Gastroesophageal sphincter (tissue), 4 donors: ENCODE measurements at regions not wholly inside any gene's neighbourhood (a gene's known extent, or its start where the extent isn't known, plus 50 kb on each side); places are given as distances from the start of the nearest gene placed in this dataset.

ENCODE experiments used
- ATAC-seq: fragments of 150-250 bp; one replicate; pipeline ENCODE4 v1.9.1; 2016; ENCODE audit warnings: mild to moderate bottlenecking, moderate library complexity
- H3K27ac ChIP-seq, 4 donors: fragments of 200-600 bp; sonication (generic) in 3 of 4; 1 replicate in 3 of 4; 2 replicates in 1 of 4; pipeline ENCODE4 v1.5.1; 2016 to 2019
- H3K27me3 ChIP-seq: fragments of 200-600 bp; sonication (generic); one replicate; pipeline ENCODE4 v1.5.1; 2019
- H3K36me3 ChIP-seq, 2 donors: fragments of 200-600 bp; sonication (generic); one replicate each; pipeline ENCODE4 v1.5.1; 2019; ENCODE audit warnings: control low read depth in 1 of 2
- H3K4me1 ChIP-seq, 3 donors: fragments of 200-600 bp; sonication (generic); 1 replicate in 2 of 3; 2 replicates in 1 of 3; pipeline ENCODE4 v1.5.1; 2016 to 2019; ENCODE audit warnings: control low read depth in 2 of 3
- H3K4me3 ChIP-seq, 2 donors: fragments of 200-600 bp; sonication (generic); one replicate each; pipeline ENCODE4 v1.5.1; 2019; ENCODE audit warnings: mild to moderate bottlenecking in 1 of 2, moderate library complexity in 1 of 2
- H3K9me3 ChIP-seq, 3 donors: fragments of 200-600 bp; sonication (generic); one replicate each; pipeline ENCODE4 v1.5.1; 2017 to 2019; ENCODE audit warnings: control low read depth in 2 of 3
- CTCF ChIP-seq, 4 experiments: fragments of 200-600 bp in 2 of 4; fragments of 450-650 bp in 2 of 4; sonication (generic) in 1 of 4; IDR thresholded peaks; one replicate each; pipeline ENCODE4 v1.5.1; 2017 to 2019; ENCODE audit warnings: antibody characterized with exemption in 4 of 4, mild to moderate bottlenecking in 2 of 4, moderate library complexity in 2 of 4
- EP300 ChIP-seq: sonication (generic); formaldehyde crosslinking; IDR thresholded peaks from one replicate; pipeline ENCODE4 v1.6.1; 2017; ENCODE audit warnings: antibody characterized with exemption, mild to moderate bottlenecking
- POLR2A ChIP-seq, 2 donors: fragments of 450-650 bp; IDR thresholded peaks; one replicate each; pipeline ENCODE4 v1.6.1; 2017; ENCODE audit warnings: antibody characterized with exemption in 2 of 2, mild to moderate bottlenecking in 2 of 2, moderate library complexity in 1 of 2
- POLR2AphosphoS5 ChIP-seq: sonication (generic); formaldehyde crosslinking; IDR thresholded peaks from one replicate; pipeline ENCODE4 v1.6.1; 2017; ENCODE audit warnings: antibody characterized with exemption
- WGBS, 2 donors: methylation state at CpG; one replicate each; pipeline ENCODE4 v1.1.5; 2018; ENCODE audit warnings: low coverage in 1 of 2; 5-methylcytosine and 5-hydroxymethylcytosine counted together

- 97 to 100% methylated on average over 2 of the region's 2 CpGs for WGBS, 2 donors
- H3K9me3 ChIP-seq = no peaks in the 10 kb centered on the region
- TF ChIP-seq POLR2AphosphoS5 (no peak), POLR2A (IDR thresholded peaks at IDR 0.05) (no peak), CTCF (IDR thresholded peaks at IDR 0.05) (no peak), EP300 (no peak)
Measured at GRCh38 chr15:53847745-53848144, 88.3 kb upstream of the WDR72 start.

GRCh38 chr15:53844634-53845033, 85.2 kb upstream of the WDR72 start:
- 53 to 69% methylated on average over 2 of the region's 2 CpGs for WGBS, 2 donors
- no peaks in the 10 kb centered on the region for H3K27me3 ChIP-seq
- H3K27ac ChIP-seq = no peak overlapping the region
- H3K36me3 ChIP-seq = no peaks in the 10 kb centered on the region
- ATAC-seq = no peak
- no peaks in the 10 kb centered on the region for H3K4me1 ChIP-seq
- no peak overlapping the region for H3K4me3 ChIP-seq
- TF ChIP-seq CTCF (IDR thresholded peaks at IDR 0.05) (no peak), POLR2AphosphoS5 (no peak)
- H3K9me3 ChIP-seq = no peaks in the 10 kb centered on the region

More at GRCh38 chr15:53847745-53848144, 88.3 kb upstream of the WDR72 start:
- ATAC-seq = no peak
- H3K36me3 ChIP-seq = no peaks in the 10 kb centered on the region
- H3K4me1 ChIP-seq = no peaks in the 10 kb centered on the region
- no peak overlapping the region for H3K27ac ChIP-seq
- no peak overlapping the region for H3K4me3 ChIP-seq
- H3K27me3 ChIP-seq = no peaks in the 10 kb centered on the region

- no peak for ATAC-seq
Measured at GRCh38 chr15:53843869-53844569, 84.6 kb upstream of the WDR72 start.

DNA sequence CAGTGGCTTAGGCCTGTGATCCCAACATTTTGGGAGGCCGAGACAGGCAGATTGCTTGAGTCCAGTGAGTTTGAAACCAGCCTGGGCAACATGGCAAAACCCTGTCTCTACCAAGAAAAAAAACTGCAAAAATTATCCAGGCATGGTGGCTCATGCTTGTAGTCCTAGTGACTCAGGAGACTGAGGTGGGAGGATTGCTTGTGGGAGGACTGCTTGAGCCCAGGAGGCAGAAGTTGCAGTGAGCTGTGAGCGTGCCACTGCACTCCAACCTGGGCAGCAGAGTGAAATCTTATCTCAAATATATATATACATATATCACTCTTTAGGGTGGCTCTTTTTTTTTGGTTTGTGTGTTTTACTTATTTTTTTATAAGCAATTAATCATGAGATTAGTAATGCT, 83.7 kb upstream of the WDR72 start:
- H3K27me3 ChIP-seq = no peaks in the 10 kb centered on the region
- H3K4me3 ChIP-seq = no peak overlapping the region
- no peaks in the 10 kb centered on the region for H3K9me3 ChIP-seq
- WGBS, 2 donors = 94 to 100% methylated on average over 2 of the region's 2 CpGs
- H3K36me3 ChIP-seq = no peaks in the 10 kb centered on the region
- no peak overlapping the region for H3K27ac ChIP-seq
- H3K4me1 ChIP-seq = no peaks in the 10 kb centered on the region
- no peak for ATAC-seq
- TF ChIP-seq POLR2A (IDR thresholded peaks at IDR 0.05) = no peak
- no peak for TF ChIP-seq EP300
- TF ChIP-seq CTCF (IDR thresholded peaks at IDR 0.05) = no peak
- TF ChIP-seq POLR2AphosphoS5 = no peak

More at GRCh38 chr15:53843869-53844569, 84.6 kb upstream of the WDR72 start:
- Histone ChIP-seq H3K4me1 (no peaks in the 10 kb centered on the region), H3K36me3 (no peaks in the 10 kb centered on the region), H3K27ac (no peak overlapping the region), H3K4me3 (no peak overlapping the region), H3K9me3 (no peaks in the 10 kb centered on the region), H3K27me3 (no peaks in the 10 kb centered on the region)
- 77 to 79% methylated on average over 3 of the region's 3 CpGs for WGBS, 2 donors
- no peak for TF ChIP-seq POLR2AphosphoS5
- no peak for TF ChIP-seq CTCF (IDR thresholded peaks at IDR 0.05)
- no peak for TF ChIP-seq EP300
- TF ChIP-seq POLR2A (IDR thresholded peaks at IDR 0.05) = no peak

- TF ChIP-seq EP300 = no peak
- no peak for TF ChIP-seq POLR2A (IDR thresholded peaks at IDR 0.05)
- TF ChIP-seq POLR2AphosphoS5 = no peak
- no peak for TF ChIP-seq CTCF (IDR thresholded peaks at IDR 0.05)
- ATAC-seq = no peak
- 0 to 14% methylated on average over 1 of the region's 1 CpG for WGBS, 2 donors
Measured at GRCh38 chr15:53841651-53842050, 82.2 kb upstream of the WDR72 start.

More at GRCh38 chr15:53841651-53842050, 82.2 kb upstream of the WDR72 start:
- Histone ChIP-seq H3K27ac (no peak overlapping the region), H3K9me3 (no peaks in the 10 kb centered on the region), H3K4me1 (peaks cover 0 to 7% (median 0%) of the 10 kb centered on the region in 3 donors), H3K27me3 (no peaks in the 10 kb centered on the region), H3K36me3 (no peaks in the 10 kb centered on the region), H3K4me3 (no peak overlapping the region)
